ENCODE measurements at regions not wholly inside any gene's neighbourhood (a gene's known extent, or its start where the extent isn't known, plus 50 kb on each side); places are given as distances from the start of the nearest gene placed in this dataset.

GRCh38 chr1:93798291-93798690 lies 80.7 kb downstream of the DNTTIP2 start:
- DNase-seq (ENCODE audit: low read depth, low spot score) (no peak), FAIRE-seq (peak; percentile 62)
- no peak overlapping the region for H3K9ac ChIP-seq (ENCODE audit: control insufficient read depth, extremely low read depth, insufficient read depth, low read length)
- H3K9me1 ChIP-seq (ENCODE audit: control insufficient read depth, extremely low read depth, insufficient read depth, low read length), result no peaks in the 10 kb centered on the region
- H3K9me3 ChIP-seq (ENCODE audit: control insufficient read depth, low read depth, low read length), result no peaks in the 10 kb centered on the region
- H3K4me3 ChIP-seq (ENCODE audit: control insufficient read depth in 2 of 3, extremely low read depth in 1 of 3, insufficient read depth in 2 of 3, low read depth in 1 of 3, low read length in 3 of 3), result no peak overlapping the region
- no peaks in the 10 kb centered on the region for H4K20me1 ChIP-seq (ENCODE audit: control insufficient read depth, extremely low read depth, insufficient read depth, low read length)
- peaks cover 6% of the 10 kb centered on the region for H3K4me1 ChIP-seq (ENCODE audit: control insufficient read depth, extremely low read depth, insufficient read depth, low read length)
- dilution Hi-C loops (cut with MboI; ENCODE audit: extremely low pct_ligation_motif_present, low sequenced_read_pairs), result no loop called here
- no peak overlapping the region for H2AFZ ChIP-seq (ENCODE audit: control insufficient read depth, low read length)
- H3K27ac ChIP-seq (ENCODE audit: control insufficient read depth, insufficient read depth, low read length), result no peak overlapping the region
- no peaks in the 10 kb centered on the region for H3K79me2 ChIP-seq (ENCODE audit: control insufficient read depth, insufficient read depth, low read length)
- no peak overlapping the region for H3K4me2 ChIP-seq (ENCODE audit: control insufficient read depth, extremely low read depth, insufficient read depth, low read depth, low read length)
- TF ChIP-seq CTCF (optimal IDR thresholded peaks at IDR 0.05 in 1 of 3, IDR thresholded peaks at IDR 0.05 in 1 of 3, conservative IDR thresholded peaks at IDR 0.05 in 1 of 3; ENCODE audit: extremely low read depth in 1 of 3, insufficient read depth in 2 of 3, low read length in 3 of 3) (no peak), EZH2 (IDR thresholded peaks at IDR 0.05; ENCODE audit: low read length) (no peak)
- no peaks in the 10 kb centered on the region for H3K27me3 ChIP-seq (ENCODE audit: control insufficient read depth, extremely low read depth, insufficient read depth, low read length)
- H3K36me3 ChIP-seq (ENCODE audit: control insufficient read depth in 2 of 2, extremely low read depth in 1 of 2, insufficient read depth in 2 of 2, low read length in 2 of 2), result no peaks in the 10 kb centered on the region

- Histone ChIP-seq H3K4me1 (ENCODE audit: control insufficient read depth, extremely low read depth, insufficient read depth, low read length) (peaks cover 24% of the 10 kb centered on the region), H3K4me2 (ENCODE audit: control insufficient read depth, extremely low read depth, insufficient read depth, low read depth, low read length) (no peak overlapping the region), H3K27ac (ENCODE audit: control insufficient read depth, insufficient read depth, low read length) (no peak overlapping the region), H4K20me1 (ENCODE audit: control insufficient read depth, extremely low read depth, insufficient read depth, low read length) (no peaks in the 10 kb centered on the region), H3K36me3 (ENCODE audit: control insufficient read depth in 2 of 2, extremely low read depth in 1 of 2, insufficient read depth in 2 of 2, low read length in 2 of 2) (no peaks in the 10 kb centered on the region), H2AFZ (ENCODE audit: control insufficient read depth, low read length) (no peak overlapping the region), H3K79me2 (ENCODE audit: control insufficient read depth, insufficient read depth, low read length) (no peaks in the 10 kb centered on the region), H3K9ac (ENCODE audit: control insufficient read depth, extremely low read depth, insufficient read depth, low read length) (no peak overlapping the region), H3K9me3 (ENCODE audit: control insufficient read depth, low read depth, low read length) (no peaks in the 10 kb centered on the region), H3K9me1 (ENCODE audit: control insufficient read depth, extremely low read depth, insufficient read depth, low read length) (no peaks in the 10 kb centered on the region), H3K4me3 (ENCODE audit: control insufficient read depth in 2 of 3, extremely low read depth in 1 of 3, insufficient read depth in 2 of 3, low read depth in 1 of 3, low read length in 3 of 3) (no peak overlapping the region), H3K27me3 (ENCODE audit: control insufficient read depth, extremely low read depth, insufficient read depth, low read length) (no peaks in the 10 kb centered on the region)
- DNase-seq (ENCODE audit: low read depth, low spot score) (no peak), FAIRE-seq (peak; percentile 58)
- dilution Hi-C loops (cut with MboI; ENCODE audit: extremely low pct_ligation_motif_present, low sequenced_read_pairs), result no loop called here
- TF ChIP-seq CTCF (optimal IDR thresholded peaks at IDR 0.05 in 1 of 3, IDR thresholded peaks at IDR 0.05 in 1 of 3, conservative IDR thresholded peaks at IDR 0.05 in 1 of 3; ENCODE audit: extremely low read depth in 1 of 3, insufficient read depth in 2 of 3, low read length in 3 of 3) (no peak), EZH2 (IDR thresholded peaks at IDR 0.05; ENCODE audit: low read length) (no peak)
Observed at GRCh38 chr1:93784538-93784937, 94.5 kb downstream of the DNTTIP2 start.
